GM12878 (cell line): ENCODE measurements at regions not wholly inside any gene's neighbourhood (a gene's known extent, or its start where the extent isn't known, plus 50 kb on each side); places are given as distances from the start of the nearest gene placed in this dataset.

Experiments used
- ATAC-seq: fragments of 200-7000 bp; cut with Tn5 transposase; 3 replicates; pipeline ENCODE4 v1.9.1; 2020; ENCODE audit warnings: mild to moderate bottlenecking, moderate library complexity
- BruUV-seq: library from RNA; stranded (reverse); fragments of 400-500 nt; replicated peaks from 2 replicates; lab custom pipeline; 2021; lab: Mats Ljungman, UMichigan
- CTCF ChIA-PET: fragments of 300-600 bp; sonication (Branson Sonifier 250); formaldehyde crosslinking; extraction: SDS; loops from one replicate; lab custom pipeline; 2021; ENCODE audit warnings: inconsistent platforms; lab: Yijun Ruan, JAX
- POLR2A ChIA-PET: fragments of 350-600 bp; formaldehyde crosslinking; extraction: SDS; loops from one replicate; lab custom pipeline; 2021; ENCODE audit warnings: inconsistent platforms; lab: Charles Lee
- RAD21 ChIA-PET: fragments of 300-600 bp; sonication (Branson Sonifier 250); formaldehyde crosslinking; loops from one replicate; lab custom pipeline; 2023; ENCODE audit warnings: antibody characterized with exemption; ENCODE audit not compliant: unreplicated experiment; lab: Charles Lee
- SMC1A ChIA-PET: fragments of 300-600 bp; sonication (Branson Sonifier 250); formaldehyde crosslinking; loops from one replicate; lab custom pipeline; 2023; ENCODE audit not compliant: unreplicated experiment, uncharacterized antibody; lab: Charles Lee
- DNase-seq: peaks from one replicate; pipeline ENCODE4 v3.0.0-alpha.2; 2011; ENCODE audit warnings: low read depth, low spot score
- FAIRE-seq: peaks from 3 replicates; lab custom pipeline; 2011; peaks lifted over from hg19 to GRCh38; lab: Jason Lieb, UNC
- H2AFZ ChIP-seq: 2 replicates; pipeline ENCODE4 v1.6.0; 2011; ENCODE audit warnings: low read depth, low read length, control low read depth; ENCODE audit not compliant: control insufficient read depth
- H3K27ac ChIP-seq: 2 replicates; pipeline ENCODE4 v1.5.1; 2011; ENCODE audit warnings: control low read depth; ENCODE audit not compliant: control insufficient read depth, insufficient read depth
- H3K27me3 ChIP-seq, 2 experiments: replicated peaks in 1 of 2; 2 replicates each; pipeline versions ENCODE4 v1.6.0 to v1.6.1; 2011; ENCODE audit warnings: low read length in 1 of 2; ENCODE audit not compliant: control insufficient read depth in 2 of 2, insufficient read depth in 2 of 2
- H3K36me3 ChIP-seq, 2 experiments: 2 replicates each; pipeline ENCODE4 v1.5.1; 2011; ENCODE audit warnings: low read length in 1 of 2; ENCODE audit not compliant: control insufficient read depth in 2 of 2, insufficient read depth in 2 of 2
- H3K4me1 ChIP-seq: 2 replicates; pipeline ENCODE4 v1.6.1; 2011; ENCODE audit warnings: mild to moderate bottlenecking, low read length, moderate library complexity, mixed read lengths; ENCODE audit not compliant: control insufficient read depth, insufficient read depth
- H3K4me2 ChIP-seq: 2 replicates; pipeline ENCODE4 v1.6.0; 2011; ENCODE audit warnings: control low read depth; ENCODE audit not compliant: control insufficient read depth, insufficient read depth
- H3K4me3 ChIP-seq: fragments of 200-600 bp; sonication (generic); 2 replicates; pipeline ENCODE4 v1.5.1; 2016
- H3K79me2 ChIP-seq: 2 replicates; pipeline ENCODE4 v1.6.0; 2011; ENCODE audit warnings: low read length; ENCODE audit not compliant: control insufficient read depth, insufficient read depth
- H3K9ac ChIP-seq: 2 replicates; pipeline ENCODE4 v1.8.0; 2011; ENCODE audit warnings: low read length, control low read depth, mixed read lengths; ENCODE audit not compliant: control insufficient read depth, insufficient read depth
- H3K9me3 ChIP-seq: replicated peaks from 3 replicates; pipeline ENCODE4 v1.5.1; 2011; ENCODE audit warnings: mild to moderate bottlenecking, low read length; ENCODE audit not compliant: control insufficient read depth, insufficient read depth
- H4K20me1 ChIP-seq: 2 replicates; pipeline ENCODE4 v1.6.0; 2011; ENCODE audit not compliant: control insufficient read depth, insufficient read depth
- BACH1 ChIP-seq: fragments of 450-650 bp; IDR thresholded peaks from 2 replicates; pipeline ENCODE4 v1.6.1; 2017; ENCODE audit warnings: mild to moderate bottlenecking, borderline replicate concordance
- CBFB ChIP-seq: IDR thresholded peaks from 2 replicates; pipeline ENCODE4 v1.6.1; 2016; ENCODE audit warnings: antibody characterized with exemption, low read depth
- EZH2 ChIP-seq: IDR thresholded peaks from 2 replicates; pipeline ENCODE4 v1.6.1; 2012; ENCODE audit warnings: low read depth, mild to moderate bottlenecking, control low read depth, inconsistent platforms, low read length, borderline replicate concordance; ENCODE audit not compliant: control insufficient read depth
- KDM1A ChIP-seq: fragments of 200-600 bp; sonication (generic); IDR thresholded peaks from 2 replicates; pipeline ENCODE4 v1.6.1; 2016; ENCODE audit warnings: borderline replicate concordance
- MXI1 ChIP-seq: fragments of 150-350 bp; IDR thresholded peaks from 2 replicates; pipeline ENCODE4 v1.6.1; 2011; ENCODE audit warnings: low read depth, mild to moderate bottlenecking, inconsistent platforms, low read length, improper control_type of control experiment
- NFYA ChIP-seq: IDR thresholded peaks from 2 replicates; pipeline ENCODE4 v1.6.1; 2011; ENCODE audit warnings: low read depth, mild to moderate bottlenecking, low read length, improper control_type of control experiment, borderline replicate concordance
- NRF1 ChIP-seq: conservative IDR thresholded peaks from 2 replicates; pipeline ENCODE4 v1.6.1; 2011; ENCODE audit warnings: mild to moderate bottlenecking, low read depth, low read length, improper control_type of control experiment
- PML ChIP-seq: IDR thresholded peaks from 2 replicates; pipeline ENCODE4 v1.6.1; 2012; ENCODE audit warnings: low read length, inconsistent platforms
- RB1 ChIP-seq: fragments of 450-650 bp; formaldehyde crosslinking; IDR thresholded peaks from 2 replicates; pipeline ENCODE4 v1.6.1; 2017; ENCODE audit warnings: mild to moderate bottlenecking, borderline replicate concordance
- RELA ChIP-seq: fragments of 450-650 bp; IDR thresholded peaks from 2 replicates; pipeline ENCODE4 v1.8.0; 2014; ENCODE audit warnings: borderline replicate concordance; ENCODE audit not compliant: partially characterized antibody
- RFX5 ChIP-seq: IDR thresholded peaks from 2 replicates; pipeline ENCODE4 v1.6.1; 2011; ENCODE audit warnings: low read depth, low read length, improper control_type of control experiment
- STAT1 ChIP-seq: fragments of 450-650 bp; conservative IDR thresholded peaks from 2 replicates; pipeline ENCODE4 v1.6.1; 2014; ENCODE audit warnings: antibody characterized with exemption, mild to moderate bottlenecking
- SUPT20H ChIP-seq: IDR thresholded peaks from 2 replicates; pipeline ENCODE4 v1.6.1; 2011; ENCODE audit warnings: low read depth, mild to moderate bottlenecking, low read length, moderate library complexity, borderline replicate concordance; ENCODE audit not compliant: control insufficient read depth
- TBL1XR1 ChIP-seq: IDR thresholded peaks from 2 replicates; pipeline ENCODE4 v1.6.1; 2012; ENCODE audit warnings: low read depth, low read length, improper control_type of control experiment
- TCF3 ChIP-seq: IDR thresholded peaks from 2 replicates; pipeline ENCODE4 v1.6.1; 2012; ENCODE audit warnings: low read depth, mild to moderate bottlenecking, low read length, borderline replicate concordance; ENCODE audit not compliant: insufficient read depth
- ZNF207 ChIP-seq: fragments of 450-650 bp; IDR thresholded peaks from 2 replicates; pipeline ENCODE4 v1.6.1; 2014; ENCODE audit warnings: antibody characterized with exemption, mild to moderate bottlenecking, borderline replicate concordance
- WGBS: methylation state at CpG from one replicate; pipeline ENCODE4 v1.1.6; 2016; ENCODE audit warnings: low lambda C conversion rate; ENCODE audit not compliant: insufficient replicate concordance, insufficient coverage; ENCODE audit errors: missing lambda C conversion rate; 5-methylcytosine and 5-hydroxymethylcytosine counted together
- in situ Hi-C: fragments of 300-500 bp; cut with MboI; formaldehyde crosslinking; loops from 9 replicates; pipeline ENCODE4 v1.14.3; 2018; ENCODE audit warnings: mixed read lengths
- intact Hi-C: fragments of 100-400 bp; cut with micrococcal nuclease; formaldehyde crosslinking; loops from one replicate; pipeline ENCODE4 v1.14.2; 2022; ENCODE audit not compliant: unreplicated experiment

DNA sequence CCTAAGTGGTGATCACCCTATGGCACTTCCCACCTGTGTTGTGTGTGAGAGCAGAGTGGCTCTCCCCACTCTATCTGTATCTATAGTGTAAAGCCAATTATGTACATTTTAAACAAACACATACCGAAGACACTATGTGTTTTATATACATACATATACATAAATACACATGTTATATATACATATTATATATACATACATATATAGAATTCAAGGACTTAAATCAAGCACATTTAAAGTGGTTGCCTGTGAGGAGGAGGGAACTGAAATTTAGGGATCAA is 246.6 kb downstream of the LY86 start (continued):
- no peak for TF ChIP-seq STAT1
- TF ChIP-seq NFYA: no peak
- no peak for TF ChIP-seq NRF1
- no peak for TF ChIP-seq BACH1
- TF ChIP-seq ZNF207: no peak
- TF ChIP-seq KDM1A: no peak

DNA sequence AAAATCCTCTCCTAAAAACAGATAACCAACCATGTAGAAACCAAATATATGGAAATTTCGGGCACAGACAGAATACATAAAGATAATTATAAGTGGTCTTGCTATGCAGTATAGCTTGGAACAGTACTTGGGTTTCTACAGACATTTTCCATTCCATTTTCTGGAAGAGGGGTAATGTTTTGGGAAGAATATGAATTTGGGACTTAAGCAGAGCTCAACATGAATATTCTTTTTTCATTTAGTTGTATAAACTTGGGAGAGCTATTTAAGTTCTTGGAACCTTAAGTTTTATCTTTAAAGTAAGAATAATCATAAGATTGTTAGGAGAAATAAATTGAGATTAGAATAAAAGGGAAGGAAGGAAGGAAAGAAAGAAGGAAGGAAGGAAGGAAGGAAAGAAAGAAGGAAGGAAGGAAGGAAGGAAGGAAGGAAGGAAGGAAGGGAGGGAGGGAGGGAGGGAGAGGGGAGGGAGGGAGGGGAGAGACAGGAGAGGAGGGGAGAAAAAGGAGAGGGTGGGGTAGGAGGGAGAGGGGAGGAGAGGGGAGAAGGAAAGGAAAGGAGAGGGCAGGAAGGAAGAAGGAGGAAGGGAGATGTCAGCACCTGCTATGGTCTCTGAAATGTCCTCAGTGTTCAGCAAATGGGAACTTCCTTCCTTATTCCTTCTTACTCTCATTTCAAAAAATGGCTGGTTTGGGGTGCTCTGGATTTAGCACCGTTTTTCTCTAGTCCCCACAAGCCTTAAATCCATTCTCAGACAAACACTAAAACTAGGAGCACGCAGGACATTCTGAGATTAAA is 248.3 kb downstream of the LY86 start:
- ChIA-PET RAD21 (no interaction called here), CTCF (interaction anchor here (0.6 kb wide), 1 partner anchor 45 kb away, joined by 3 read pairs; no protein-coding TSS in a partner anchor)
- in situ Hi-C loops: no loop called here

More for the DNA sequence above, 248.3 kb downstream of the LY86 start:
- no peak overlapping the region for H3K27ac ChIP-seq
- H3K9ac ChIP-seq: no peak overlapping the region
- no peak for FAIRE-seq
- H3K27me3 ChIP-seq: no peaks in the 10 kb centered on the region
- no TSS peak for BruUV-seq
- H2AFZ ChIP-seq: no peak overlapping the region
- no peak for ATAC-seq
- no peak overlapping the region for H3K4me2 ChIP-seq
- ChIA-PET SMC1A (no interaction called here), POLR2A (interaction anchor here (0.7 kb wide), 1 partner anchor 25 kb away, joined by 4 read pairs; no protein-coding TSS in a partner anchor)
- no peaks in the 10 kb centered on the region for H3K36me3 ChIP-seq
- no peaks in the 10 kb centered on the region for H3K79me2 ChIP-seq
- no peaks in the 10 kb centered on the region for H4K20me1 ChIP-seq
- intact Hi-C loops: no loop called here
- 47% methylated on average over 3 of the region's 3 CpGs for WGBS
- H3K9me3 ChIP-seq: no peaks in the 10 kb centered on the region
- H3K4me3 ChIP-seq: no peak overlapping the region
- peaks cover 9% of the 10 kb centered on the region for H3K4me1 ChIP-seq
- no peak for TF ChIP-seq PML
- no peak for TF ChIP-seq SUPT20H
- TF ChIP-seq TCF3: no peak
- TF ChIP-seq RFX5: no peak
- TF ChIP-seq NFYA: no peak
- TF ChIP-seq CBFB: no peak
- TF ChIP-seq RELA: no peak
- no peak for TF ChIP-seq EZH2
- no peak for TF ChIP-seq TBL1XR1
- no peak for TF ChIP-seq MXI1
- TF ChIP-seq RB1: no peak
- DNase-seq: no peak
